ENCODE measurements at regions not wholly inside any gene's neighbourhood (a gene's known extent, or its start where the extent isn't known, plus 50 kb on each side); places are given as distances from the start of the nearest gene placed in this dataset.

DNA sequence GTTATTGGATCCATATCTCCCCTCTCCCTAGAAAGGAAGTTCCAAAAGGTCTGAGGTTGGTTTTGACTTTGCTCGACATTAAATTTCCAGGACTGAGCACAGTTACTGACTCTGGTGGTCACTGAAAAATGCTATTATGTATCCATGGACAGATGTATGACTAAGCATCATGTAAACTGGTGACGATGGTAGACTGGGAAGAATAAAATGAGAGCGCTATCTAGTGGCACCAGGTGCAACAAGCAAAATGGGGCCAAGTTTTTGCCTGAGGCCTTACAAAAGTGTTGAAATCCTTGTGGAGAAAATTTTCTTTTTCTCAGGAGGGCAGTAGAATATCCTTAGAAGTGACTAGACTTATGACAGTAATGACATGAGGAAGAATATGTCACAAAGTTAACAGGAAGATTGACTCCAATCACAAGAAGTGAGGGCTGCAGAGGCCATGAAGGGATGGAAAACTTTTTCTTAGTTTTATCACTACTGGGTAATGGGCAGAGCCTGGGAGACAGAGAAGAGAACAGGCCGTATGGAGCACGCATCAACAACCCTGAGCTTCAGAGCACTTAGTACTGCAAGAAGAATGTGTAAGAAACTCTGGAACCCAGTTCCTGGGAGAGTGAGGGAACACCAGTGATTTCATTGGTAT lies 88.9 kb upstream of the ELOVL5 start:
- no peak overlapping the region for H3K27ac ChIP-seq
- H3K9me3 ChIP-seq: no peaks in the 10 kb centered on the region
- H3K4me1 ChIP-seq: peaks cover 7% of the 10 kb centered on the region
- no peaks in the 10 kb centered on the region for H3K27me3 ChIP-seq
- H3K4me3 ChIP-seq: no peak overlapping the region
- H3K36me3 ChIP-seq: no peaks in the 10 kb centered on the region
- DNase-seq (ENCODE audit: low spot score in 2 of 2): no peak
- WGBS: 68% methylated on average over 5 of the region's 5 CpGs
- TF ChIP-seq CTCF (IDR thresholded peaks at IDR 0.05) (peak in 1 of 2 donors; percentile 28), POLR2A (IDR thresholded peaks at IDR 0.05) (no peak)

DNA sequence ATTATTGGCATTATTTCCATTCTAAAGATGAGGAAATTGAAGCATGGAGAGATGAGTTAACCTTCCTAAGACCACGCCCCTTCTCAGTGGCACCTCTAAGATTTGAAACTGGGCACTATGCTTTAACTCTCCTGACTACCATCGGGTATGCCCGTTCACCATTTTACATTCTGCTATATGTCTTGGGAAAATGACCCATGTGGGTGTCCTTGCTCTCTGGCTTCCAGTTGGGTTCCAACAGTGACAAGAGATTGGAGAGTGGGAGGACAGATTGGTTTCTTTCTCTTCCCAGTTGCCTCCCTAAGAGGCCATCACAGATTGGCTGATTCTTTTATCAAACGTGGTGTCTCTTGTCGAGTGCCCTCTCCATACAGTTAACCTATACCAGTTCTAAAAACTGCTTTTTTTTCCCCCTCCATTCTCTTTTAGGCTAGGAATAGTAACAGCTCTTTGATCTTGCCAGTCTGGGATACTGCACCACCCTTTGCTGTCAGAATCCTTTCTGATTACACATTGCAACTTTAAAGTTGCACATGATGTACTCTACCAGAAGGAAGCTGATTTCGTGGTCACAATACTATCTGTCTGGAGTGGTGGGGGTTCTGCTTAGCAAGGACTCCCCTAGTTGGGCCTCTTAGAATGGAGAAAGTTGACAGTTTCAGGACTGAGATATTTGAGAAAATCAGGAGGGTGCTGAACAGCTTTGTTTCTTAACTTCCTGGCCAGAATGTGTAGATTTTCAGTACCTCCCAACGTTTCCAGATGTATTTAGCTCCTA lies 88.0 kb upstream of the ELOVL5 start:
- Histone ChIP-seq H3K27me3 (no peaks in the 10 kb centered on the region), H3K4me1 (peaks cover 7% of the 10 kb centered on the region), H3K27ac (no peak overlapping the region), H3K4me3 (no peak overlapping the region), H3K36me3 (no peaks in the 10 kb centered on the region), H3K9me3 (no peaks in the 10 kb centered on the region)
- no peak for DNase-seq (ENCODE audit: low spot score in 2 of 2)
- TF ChIP-seq CTCF (IDR thresholded peaks at IDR 0.05): no peak
- no peak for TF ChIP-seq POLR2A (IDR thresholded peaks at IDR 0.05)
- no peak for TF ChIP-seq POLR2AphosphoS5 (IDR thresholded peaks at IDR 0.05)
- no peak for TF ChIP-seq EP300 (IDR thresholded peaks at IDR 0.05)
- 72% methylated on average over 7 of the region's 7 CpGs for WGBS

- no peaks in the 10 kb centered on the region for H3K9me3 ChIP-seq
- no peak overlapping the region for H3K27ac ChIP-seq
- H3K27me3 ChIP-seq: no peaks in the 10 kb centered on the region
- no peaks in the 10 kb centered on the region for H3K36me3 ChIP-seq
- H3K4me1 ChIP-seq: peaks cover 7% of the 10 kb centered on the region
- WGBS: 90% methylated on average over 2 of the region's 2 CpGs
- DNase-seq (ENCODE audit: low spot score in 2 of 2): no peak
- TF ChIP-seq POLR2AphosphoS5 (IDR thresholded peaks at IDR 0.05): no peak
- TF ChIP-seq POLR2A (IDR thresholded peaks at IDR 0.05): no peak
- TF ChIP-seq CTCF (IDR thresholded peaks at IDR 0.05): no peak
- no peak for TF ChIP-seq EP300 (IDR thresholded peaks at IDR 0.05)
- no peak overlapping the region for H3K4me3 ChIP-seq
Measured at GRCh38 chr6:53433951-53434285, 85.2 kb upstream of the ELOVL5 start.

DNA sequence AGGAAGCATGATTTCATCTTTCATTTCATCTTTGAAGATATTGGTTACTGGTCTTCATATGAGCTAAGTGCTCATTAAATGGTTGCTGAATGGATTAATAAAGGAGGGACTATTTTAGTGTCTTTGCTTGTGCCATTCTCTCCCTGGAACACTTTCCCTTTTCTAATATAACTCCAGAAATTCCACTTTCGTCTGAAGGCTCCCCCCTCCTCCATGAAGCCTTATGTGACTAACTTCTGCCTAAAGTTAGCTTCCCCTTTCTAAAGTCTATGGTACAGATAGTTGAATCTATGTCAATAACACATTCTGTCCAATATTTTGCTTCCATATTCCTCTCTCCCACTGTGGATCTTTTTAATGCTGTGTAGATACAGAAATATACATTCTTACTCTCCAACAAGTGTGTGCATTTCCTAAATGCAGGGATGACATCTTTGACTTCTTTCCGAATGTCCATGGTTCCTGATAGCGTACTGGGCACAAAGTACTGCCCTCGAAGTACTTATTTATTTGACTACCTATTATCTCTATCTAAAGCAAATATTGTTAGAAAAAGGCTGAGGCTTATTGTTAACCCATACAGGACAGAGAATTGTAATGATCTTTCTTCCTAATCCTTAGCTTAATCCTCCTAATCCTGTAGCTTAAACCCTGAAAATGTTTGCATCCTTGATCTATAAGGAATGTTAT lies 84.7 kb upstream of the ELOVL5 start:
- H3K27ac ChIP-seq: no peak overlapping the region
- H3K4me3 ChIP-seq: no peak overlapping the region
- no peak for TF ChIP-seq EP300 (IDR thresholded peaks at IDR 0.05)
- no peak for TF ChIP-seq CTCF (IDR thresholded peaks at IDR 0.05)
- TF ChIP-seq POLR2AphosphoS5 (IDR thresholded peaks at IDR 0.05): no peak
- no peak for TF ChIP-seq POLR2A (IDR thresholded peaks at IDR 0.05)
- no peaks in the 10 kb centered on the region for H3K9me3 ChIP-seq
- no peaks in the 10 kb centered on the region for H3K27me3 ChIP-seq
- H3K36me3 ChIP-seq: no peaks in the 10 kb centered on the region
- WGBS: 83% methylated on average over 4 of the region's 4 CpGs
- no peak for DNase-seq (ENCODE audit: low spot score in 2 of 2)
- H3K4me1 ChIP-seq: peaks cover 7% of the 10 kb centered on the region
